Left renal cortex interstitium (tissue), 4 donors: ENCODE measurements at regions not wholly inside any gene's neighbourhood (a gene's known extent, or its start where the extent isn't known, plus 50 kb on each side); places are given as distances from the start of the nearest gene placed in this dataset.
"Not testable (repeated sequence)": the region's sequence is repeated elsewhere in the genome, so short reads cannot be mapped to it uniquely, and the experiment has no call there.

ENCODE experiments used
- DNase-seq, 4 donors: peaks; one replicate each; pipeline ENCODE4 v3.0.0-alpha.2; 2013; ENCODE audit warnings: low read depth in 4 of 4, low spot score in 2 of 4, missing footprints in 1 of 4

DNA sequence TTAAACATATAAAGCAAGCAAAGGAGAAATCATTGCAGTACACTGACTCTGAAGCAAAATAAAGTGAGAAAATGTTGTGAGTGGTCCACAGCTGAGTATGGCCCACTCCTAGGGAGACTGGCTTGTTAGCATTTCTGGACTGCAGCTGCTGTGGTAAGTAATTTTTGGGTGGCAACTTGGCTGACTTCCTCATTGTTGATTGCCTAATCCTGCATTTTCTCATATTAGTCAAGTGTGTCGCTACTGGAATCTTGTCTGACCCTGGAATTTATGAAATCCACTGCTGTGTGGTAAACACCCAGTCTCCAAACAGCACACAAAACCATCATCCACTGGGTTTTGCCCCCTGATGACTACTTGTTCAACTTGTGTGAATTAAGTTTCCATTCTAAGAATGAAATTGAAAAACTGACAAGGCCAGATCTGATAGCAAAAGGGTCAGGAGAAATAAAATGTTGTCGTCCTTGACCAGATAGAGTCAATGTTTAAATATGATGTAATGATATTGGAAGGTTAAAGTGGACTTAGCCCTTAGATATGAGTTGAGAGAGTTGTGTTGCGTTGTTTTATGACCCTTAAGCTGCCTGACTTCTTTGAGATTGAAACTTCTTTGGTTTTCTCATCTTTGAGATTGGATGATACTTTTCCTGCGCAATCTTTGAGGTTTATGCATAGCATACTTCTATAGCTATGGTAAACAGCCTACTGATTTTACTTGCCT, 106.6 kb upstream of the SEC22B start:
- DNase-seq = not testable (repeated sequence)

DNA sequence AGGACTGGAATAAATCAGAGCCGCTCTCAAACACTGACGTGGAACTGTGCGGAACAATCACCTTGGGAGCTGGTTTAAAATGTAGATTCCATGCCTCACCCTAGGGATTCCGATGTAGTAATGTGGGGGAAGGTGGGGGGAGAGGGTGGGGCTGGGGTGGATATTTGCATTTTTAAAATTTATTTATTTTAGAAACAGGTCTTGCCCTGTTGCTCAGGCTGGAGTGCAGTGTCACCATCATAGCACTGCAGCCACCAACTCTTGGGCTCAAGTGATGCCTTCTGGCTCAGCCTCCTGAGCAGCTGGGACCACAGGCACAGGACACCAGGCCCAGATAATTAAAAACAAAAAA, 101.9 kb upstream of the SEC22B start:
- not testable (repeated sequence) for DNase-seq

DNA sequence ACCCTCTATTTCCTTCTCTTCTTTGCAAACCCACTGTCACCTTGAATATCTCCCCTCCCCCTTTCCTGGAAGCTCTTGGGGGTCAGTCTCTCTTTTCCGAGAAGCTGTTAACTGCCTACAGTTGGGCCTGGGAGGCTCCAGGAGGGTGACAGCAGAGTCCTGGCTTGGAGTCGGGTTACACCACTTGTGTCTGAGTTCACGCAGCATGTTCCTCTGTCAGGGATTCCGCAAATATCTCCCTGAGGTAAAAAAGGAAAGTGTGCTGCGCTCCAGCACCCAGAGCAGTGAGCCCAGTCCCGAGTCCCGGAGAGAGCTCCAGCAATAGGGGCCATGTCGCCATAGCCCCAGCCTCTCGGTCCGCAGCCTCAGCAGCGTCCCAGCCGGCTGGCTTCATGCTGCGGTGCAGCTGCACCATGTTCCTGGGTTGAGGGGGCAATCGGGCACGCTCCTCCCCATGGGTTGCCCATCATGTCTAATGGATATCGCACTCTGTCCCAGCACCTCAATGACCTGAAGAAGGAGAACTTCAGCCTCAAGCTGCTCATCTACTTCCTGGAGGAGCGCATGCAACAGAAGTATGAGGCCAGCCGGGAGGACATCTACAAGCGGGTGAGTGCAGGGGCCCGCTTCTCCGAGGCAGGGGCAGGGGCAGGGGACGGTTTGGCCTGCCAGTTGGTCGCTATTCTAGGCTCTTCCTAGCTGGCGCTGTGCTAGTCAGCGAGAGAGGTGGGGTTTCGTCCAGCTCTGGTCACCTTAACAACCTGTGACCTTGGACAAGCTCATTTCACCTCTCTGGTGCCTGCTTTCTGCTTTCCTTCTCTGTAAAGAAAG, 101.3 kb upstream of the SEC22B start:
- DNase-seq = not testable (repeated sequence)

- not testable (repeated sequence) for DNase-seq
These were observed 100.4 kb upstream of the SEC22B start for GRCh38 chr1:120276710-120277109.

GRCh38 chr1:120274438-120274837, 98.1 kb upstream of the SEC22B start:
- not testable (repeated sequence) for DNase-seq

DNA sequence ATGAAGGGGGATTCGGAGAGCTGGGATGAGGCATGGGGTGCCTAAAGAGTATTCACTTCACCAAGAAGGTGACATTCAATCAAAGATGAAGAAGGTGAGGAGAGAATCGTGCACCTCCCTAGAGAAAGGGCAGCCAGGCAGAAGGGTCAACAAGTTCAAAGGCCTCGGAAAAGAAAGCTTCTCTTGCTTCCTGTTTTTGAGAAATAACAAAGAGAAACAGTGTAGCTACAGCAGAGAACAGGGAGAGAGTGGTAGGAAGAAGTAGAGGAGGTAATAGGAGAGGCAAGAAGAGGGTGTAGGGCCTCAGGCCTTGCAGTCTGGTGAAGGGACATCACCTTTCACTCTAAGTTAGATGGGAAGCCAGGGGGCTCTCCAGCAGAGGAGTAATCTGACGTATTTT, 97.0 kb upstream of the SEC22B start:
- not testable (repeated sequence) for DNase-seq

DNA sequence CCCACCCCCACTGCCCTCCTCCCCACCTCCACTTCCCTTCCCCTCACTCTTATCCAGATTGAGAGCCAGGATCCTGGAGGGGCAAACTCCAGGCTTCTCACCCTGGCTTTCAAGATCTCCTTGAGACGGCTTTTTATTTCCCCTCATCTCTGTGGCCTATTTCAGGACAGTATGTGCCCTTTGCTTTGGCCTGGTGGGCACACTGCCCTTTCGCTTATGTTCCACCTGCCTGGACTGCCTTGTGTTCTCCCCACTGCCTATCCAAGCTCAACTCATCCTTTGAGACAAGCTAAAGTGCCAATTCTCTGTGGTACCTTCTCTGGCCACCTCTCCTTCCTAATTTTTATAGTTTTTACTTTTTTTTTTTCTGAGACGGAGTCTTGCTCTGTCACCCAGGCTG, 95.9 kb upstream of the SEC22B start:
- not testable (repeated sequence) for DNase-seq

DNA sequence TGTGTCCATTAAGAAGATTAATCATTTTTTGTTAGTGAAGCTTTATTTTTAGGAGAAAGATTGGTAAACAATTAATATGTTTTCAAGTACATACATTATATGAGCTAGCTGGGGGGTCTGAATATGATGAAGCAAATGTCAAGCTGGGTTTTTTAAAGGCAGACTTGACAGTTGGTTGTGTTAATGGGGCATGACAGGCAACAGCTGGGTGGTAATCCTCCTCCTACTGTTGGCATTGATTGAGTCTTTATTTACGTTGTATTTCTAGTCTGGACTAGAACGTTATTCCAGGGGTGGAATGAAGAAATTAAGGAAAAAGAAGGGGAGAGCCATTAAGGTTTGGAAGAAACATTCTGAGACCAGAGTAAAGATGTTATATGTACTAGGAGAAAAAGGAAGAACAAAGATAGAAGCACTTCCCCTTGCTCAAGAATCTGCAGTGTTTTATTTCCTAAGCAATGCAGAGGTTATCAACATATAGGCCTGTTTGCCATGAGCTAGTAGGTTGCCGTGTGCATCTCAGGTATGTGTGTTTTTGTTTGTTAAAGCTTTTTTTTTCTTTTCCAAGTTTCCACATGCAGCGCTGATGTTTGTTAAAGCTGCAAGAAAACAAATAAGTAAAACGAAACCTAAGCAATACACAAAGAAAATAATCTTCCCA, 95.4 kb upstream of the SEC22B start:
- not testable (repeated sequence) for DNase-seq

DNA sequence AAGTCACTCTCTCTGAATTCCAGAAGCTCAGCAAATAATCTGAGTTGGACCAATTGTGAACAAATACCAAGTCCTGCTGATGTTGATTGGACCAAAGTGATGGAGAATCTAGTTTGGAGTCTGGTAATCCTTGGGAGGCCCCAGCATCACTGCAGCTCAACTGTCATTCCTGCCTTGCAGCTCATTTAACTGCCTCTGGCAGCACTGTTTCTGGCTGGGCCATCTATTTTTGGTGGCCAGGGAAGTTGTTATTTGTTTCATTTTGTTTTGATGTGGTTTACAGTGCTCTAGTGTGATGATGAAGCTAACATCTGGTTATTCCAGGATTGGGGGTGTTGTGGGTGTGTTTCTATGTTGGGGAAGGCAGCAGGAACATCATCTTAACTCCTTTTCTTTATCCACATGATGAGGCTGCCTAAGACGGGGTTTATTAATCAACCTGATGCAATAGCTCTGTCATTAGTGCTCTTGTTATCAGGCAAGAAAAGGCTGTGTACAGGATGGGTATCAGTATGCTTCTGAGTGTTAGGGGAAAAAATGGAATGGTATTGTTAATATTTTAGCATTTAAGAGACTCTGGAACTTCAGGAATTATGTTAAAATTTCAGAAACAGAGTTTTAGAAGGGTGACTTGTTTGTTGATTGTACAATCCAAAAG, 91.7 kb upstream of the SEC22B start:
- not testable (repeated sequence) for DNase-seq

DNA sequence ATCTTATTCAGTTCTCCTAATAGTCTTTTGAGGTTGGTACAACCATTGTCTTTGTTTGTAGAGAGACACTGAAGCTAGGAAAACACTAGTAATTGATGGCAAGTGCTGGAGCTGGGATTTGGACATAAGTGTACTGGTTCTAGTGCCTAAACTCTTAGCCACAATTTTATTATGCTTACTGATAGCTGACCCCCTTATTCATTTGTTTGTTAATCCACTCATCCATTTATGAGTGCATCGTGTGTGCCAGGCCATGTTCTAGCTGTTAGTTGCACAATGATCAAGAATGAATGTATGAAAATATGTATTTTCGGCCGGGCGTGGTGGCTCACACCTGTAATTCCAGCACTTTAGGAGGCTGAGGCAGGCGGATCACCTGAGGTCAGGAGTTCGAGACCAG, 88.2 kb upstream of the SEC22B start:
- DNase-seq = not testable (repeated sequence)

DNA sequence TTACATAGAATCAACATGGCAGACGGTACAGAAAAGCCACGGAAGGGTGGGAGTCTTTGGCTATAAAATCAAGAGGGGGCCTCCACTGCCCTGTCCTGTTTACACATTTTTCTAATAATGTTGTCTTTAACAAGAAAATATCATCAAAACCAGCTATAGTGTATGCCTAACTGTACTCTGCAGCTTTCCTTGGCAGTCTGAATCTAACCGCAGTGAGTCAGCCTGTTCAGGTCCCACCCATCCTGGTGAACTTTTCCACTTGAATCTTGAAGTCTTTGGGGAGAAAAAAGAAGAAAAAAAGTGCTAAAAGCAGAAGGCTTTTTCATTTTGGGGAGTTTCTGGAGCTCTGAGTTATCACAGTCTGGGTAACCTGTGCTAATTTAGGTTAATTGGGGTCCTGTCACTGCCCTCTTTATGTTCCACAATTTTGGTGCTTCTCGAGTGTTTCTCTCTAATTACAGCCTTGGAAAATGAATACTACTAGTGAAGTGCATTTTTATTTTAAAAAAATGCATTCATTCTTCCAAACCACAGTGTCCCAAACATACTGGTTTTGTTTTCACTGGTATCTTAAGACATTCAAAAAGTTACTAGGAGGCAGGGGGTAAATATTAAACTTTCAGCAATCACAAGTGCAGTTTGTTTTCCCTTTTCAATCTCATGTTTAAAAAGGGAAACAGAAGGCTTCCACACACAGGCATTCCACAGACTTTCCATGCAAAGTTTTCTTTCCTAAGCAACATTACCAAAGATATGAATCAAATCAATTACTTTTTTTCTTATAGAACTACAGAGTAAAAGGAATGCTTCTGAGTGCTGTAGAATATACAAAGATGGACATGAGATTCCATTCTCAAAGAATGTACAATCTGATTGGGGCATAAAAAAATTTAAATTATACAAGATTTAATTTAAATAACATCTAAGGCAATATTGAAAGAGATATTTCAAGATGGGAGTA, 86.8 kb upstream of the SEC22B start:
- DNase-seq = not testable (repeated sequence)

DNA sequence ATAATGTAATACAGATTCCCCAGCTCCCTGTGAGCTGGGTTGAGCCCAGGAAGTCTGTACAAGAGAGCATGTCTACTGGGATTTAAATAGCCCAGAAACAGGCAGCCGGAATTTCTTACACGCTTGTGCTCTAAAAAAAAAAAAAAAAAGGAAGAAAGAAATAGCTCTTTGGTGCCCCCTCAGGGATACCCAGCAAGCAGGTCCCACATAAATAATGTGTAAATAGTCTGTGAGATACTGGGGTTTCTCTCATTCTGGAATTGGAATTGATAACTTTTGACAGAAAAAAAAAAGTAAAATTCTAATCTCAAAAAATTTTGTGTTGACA, 81.4 kb upstream of the SEC22B start:
- DNase-seq = not testable (repeated sequence)

GRCh38 chr1:120257064-120257777, 80.9 kb upstream of the SEC22B start:
- DNase-seq = not testable (repeated sequence)

- DNase-seq = not testable (repeated sequence)
These were observed 74.4 kb upstream of the SEC22B start for GRCh38 chr1:120250756-120251155.

- not testable (repeated sequence) for DNase-seq
These were observed 72.6 kb upstream of the SEC22B start for GRCh38 chr1:120248726-120249427.

- DNase-seq = not testable (repeated sequence)
These were observed 71.9 kb upstream of the SEC22B start for GRCh38 chr1:120248203-120248602.

GRCh38 chr1:120243867-120244266, 67.5 kb upstream of the SEC22B start:
- not testable (repeated sequence) for DNase-seq

- DNase-seq = not testable (repeated sequence)
These were observed 66.3 kb upstream of the SEC22B start for GRCh38 chr1:120242582-120242981.

GRCh38 chr1:120241868-120242267, 65.5 kb upstream of the SEC22B start:
- DNase-seq = not testable (repeated sequence)
